Stomach (tissue), 8 donors: ENCODE measurements at regions not wholly inside any gene's neighbourhood (a gene's known extent, or its start where the extent isn't known, plus 50 kb on each side); places are given as distances from the start of the nearest gene placed in this dataset.

Experiments
- DNase-seq, 2 donors: peaks; one replicate each; pipeline versions ENCODE4 v3.0.0 to v3.0.0-alpha.2; 2013 to 2019
- H3K27ac ChIP-seq, 5 donors: fragments of 200-600 bp in 4 of 5; sonication (generic) in 4 of 5; one replicate each; pipeline ENCODE4 v1.5.1; 2013 to 2019; ENCODE audit warnings: mild to moderate bottlenecking in 1 of 5, moderate library complexity in 1 of 5
- H3K27me3 ChIP-seq, 3 donors: fragments of 200-600 bp; sonication (generic); one replicate each; pipeline ENCODE4 v1.5.1; 2017 to 2019; ENCODE audit warnings: mixed run types in 1 of 3
- H3K36me3 ChIP-seq, 4 donors: fragments of 200-600 bp; sonication (generic); 1 replicate in 3 of 4; 2 replicates in 1 of 4; pipeline ENCODE4 v1.5.1; 2016 to 2019
- H3K4me1 ChIP-seq, 4 donors: fragments of 200-600 bp; sonication (generic); one replicate each; pipeline ENCODE4 v1.5.1; 2016 to 2019
- H3K4me3 ChIP-seq, 4 donors: fragments of 200-600 bp; sonication (generic) in 3 of 4; one replicate each; pipeline ENCODE4 v1.5.1; 2016 to 2019; ENCODE audit warnings: mild to moderate bottlenecking in 1 of 4
- H3K9me3 ChIP-seq, 4 donors: fragments of 200-600 bp; sonication (generic); one replicate each; pipeline ENCODE4 v1.5.1; 2016 to 2019
- EP300 ChIP-seq: sonication (generic); formaldehyde crosslinking; IDR thresholded peaks from one replicate; pipeline ENCODE4 v1.6.1; 2017; ENCODE audit warnings: antibody characterized with exemption
- POLR2A ChIP-seq, 4 donors: fragments of 450-650 bp; IDR thresholded peaks; one replicate each; pipeline ENCODE4 v1.6.1; 2016; ENCODE audit warnings: antibody characterized with exemption in 4 of 4, control low read depth in 2 of 4, mild to moderate bottlenecking in 1 of 4, moderate library complexity in 1 of 4
- POLR2AphosphoS5 ChIP-seq, 3 donors: sonication (generic); formaldehyde crosslinking; IDR thresholded peaks; one replicate each; pipeline ENCODE4 v1.6.1; 2016; ENCODE audit warnings: antibody characterized with exemption in 3 of 3
- WGBS, 5 donors: extraction: QIAGEN DNeasy Blood & Tissue Kit in 3 of 5; methylation state at CpG; one replicate each; pipeline versions ENCODE4 v1.1.5 to v1.1.7; 2013 to 2018; 5-methylcytosine and 5-hydroxymethylcytosine counted together
- intact Hi-C: fragments of 100-400 bp; cut with DNase I; formaldehyde crosslinking; loops from one replicate; pipeline ENCODE4 v1.15.1; 2023; ENCODE audit warnings: low total_unique reads
- TF ChIP-seq, protein P1 (sequence below), 7 experiments: fragments of 450-650 bp in 4 of 7; fragments of 200-600 bp in 3 of 7; sonication (generic) in 3 of 7; IDR thresholded peaks; one replicate each; pipeline ENCODE4 v1.5.1; 2016 to 2019; ENCODE audit warnings: antibody characterized with exemption in 7 of 7, control low read depth in 2 of 7, mild to moderate bottlenecking in 1 of 7
- donor health status: healthy with polysubstance abuse.
- donor health status: Bipolar disorder and iron deficiency.
- donor health status: healthy.

DNA sequence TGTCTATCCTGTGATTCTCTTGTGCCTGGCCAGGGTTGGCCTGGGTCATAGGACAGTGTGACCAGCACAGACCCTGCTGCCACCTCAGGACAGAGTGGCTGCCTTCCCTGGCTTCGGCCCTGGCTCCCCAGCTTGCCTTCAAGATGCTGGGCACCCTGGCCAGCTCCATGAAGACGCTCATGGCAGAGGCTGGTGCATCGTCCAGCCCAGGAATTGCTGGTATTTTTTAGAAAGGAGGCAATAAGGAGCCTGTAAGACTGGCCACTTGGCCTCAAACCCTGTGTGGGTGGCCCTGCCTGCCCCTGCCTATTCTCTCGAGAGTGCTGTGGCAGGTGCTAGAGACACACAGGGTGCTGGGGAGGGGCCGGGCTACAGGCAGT is 70.4 kb upstream of the ACTRT2 start:
- Histone ChIP-seq H3K9me3 (peaks cover 0 to 31% (median 22%) of the 10 kb centered on the region in 4 donors), H3K27ac (no peak overlapping the region), H3K27me3 (peaks cover 0 to 44% (median 4%) of the 10 kb centered on the region in 3 donors), H3K4me1 (no peaks in the 10 kb centered on the region), H3K36me3 (no peaks in the 10 kb centered on the region), H3K4me3 (no peak overlapping the region)
- no peak for DNase-seq
- no peak for TF ChIP-seq POLR2AphosphoS5 (IDR thresholded peaks at IDR 0.05)
- TF ChIP-seq POLR2A (IDR thresholded peaks at IDR 0.05): no peak
- 59 to 93% (median 84%) methylated on average over 2 to 5 of the region's 5 CpGs for whole genome bisulfite sequencing, 5 donors
- intact Hi-C loops: no loop called here

DNA sequence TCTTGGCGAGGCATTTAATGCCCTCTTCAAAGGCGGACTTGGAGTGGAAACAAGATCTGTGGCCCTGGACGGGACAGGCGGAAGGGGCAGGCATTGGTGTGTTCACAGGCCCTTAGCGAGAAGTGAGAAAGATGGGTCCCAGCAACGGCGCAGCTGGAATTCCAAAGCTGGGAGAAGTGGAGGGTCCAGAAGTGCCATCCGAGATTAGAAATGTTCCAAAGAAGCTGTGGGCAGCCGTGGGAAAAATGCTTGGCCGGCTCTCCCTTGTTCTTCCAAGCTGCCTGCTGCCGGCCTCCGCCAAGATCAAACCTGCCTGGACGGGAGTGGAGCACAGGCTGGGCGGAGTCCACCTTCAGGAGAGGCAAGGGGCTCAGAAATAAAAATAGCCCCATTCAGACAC is 69.4 kb upstream of the ACTRT2 start:
- TF ChIP-seq POLR2AphosphoS5 (IDR thresholded peaks at IDR 0.05): no peak
- TF ChIP-seq EP300: no peak
- TF ChIP-seq, protein P1, sequence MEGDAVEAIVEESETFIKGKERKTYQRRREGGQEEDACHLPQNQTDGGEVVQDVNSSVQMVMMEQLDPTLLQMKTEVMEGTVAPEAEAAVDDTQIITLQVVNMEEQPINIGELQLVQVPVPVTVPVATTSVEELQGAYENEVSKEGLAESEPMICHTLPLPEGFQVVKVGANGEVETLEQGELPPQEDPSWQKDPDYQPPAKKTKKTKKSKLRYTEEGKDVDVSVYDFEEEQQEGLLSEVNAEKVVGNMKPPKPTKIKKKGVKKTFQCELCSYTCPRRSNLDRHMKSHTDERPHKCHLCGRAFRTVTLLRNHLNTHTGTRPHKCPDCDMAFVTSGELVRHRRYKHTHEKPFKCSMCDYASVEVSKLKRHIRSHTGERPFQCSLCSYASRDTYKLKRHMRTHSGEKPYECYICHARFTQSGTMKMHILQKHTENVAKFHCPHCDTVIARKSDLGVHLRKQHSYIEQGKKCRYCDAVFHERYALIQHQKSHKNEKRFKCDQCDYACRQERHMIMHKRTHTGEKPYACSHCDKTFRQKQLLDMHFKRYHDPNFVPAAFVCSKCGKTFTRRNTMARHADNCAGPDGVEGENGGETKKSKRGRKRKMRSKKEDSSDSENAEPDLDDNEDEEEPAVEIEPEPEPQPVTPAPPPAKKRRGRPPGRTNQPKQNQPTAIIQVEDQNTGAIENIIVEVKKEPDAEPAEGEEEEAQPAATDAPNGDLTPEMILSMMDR (IDR thresholded peaks at IDR 0.05): no peak
- no peak for TF ChIP-seq POLR2A (IDR thresholded peaks at IDR 0.05)
- H3K27ac ChIP-seq: no peak overlapping the region
- peaks cover 0 to 35% (median 4%) of the 10 kb centered on the region in 3 donors for H3K27me3 ChIP-seq
- no peak overlapping the region for H3K4me3 ChIP-seq
- no peaks in the 10 kb centered on the region for H3K36me3 ChIP-seq
- peaks cover 0 to 37% (median 28%) of the 10 kb centered on the region in 4 donors for H3K9me3 ChIP-seq
- H3K4me1 ChIP-seq: no peaks in the 10 kb centered on the region
- WGBS, 5 donors: 73 to 80% (median 75%) methylated on average over 14 of the region's 14 CpGs
- no peak for DNase-seq
- intact Hi-C loops: no loop called here

GRCh38 chr1:2952371-2952770 is 68.9 kb upstream of the ACTRT2 start:
- TF ChIP-seq POLR2AphosphoS5 (IDR thresholded peaks at IDR 0.05): no peak
- TF ChIP-seq, protein P1 (IDR thresholded peaks at IDR 0.05): no peak
- no peak for TF ChIP-seq POLR2A (IDR thresholded peaks at IDR 0.05)
- no peak for TF ChIP-seq EP300
- H3K27ac ChIP-seq: no peak overlapping the region
- H3K36me3 ChIP-seq: no peaks in the 10 kb centered on the region
- H3K27me3 ChIP-seq: peaks cover 0 to 29% (median 4%) of the 10 kb centered on the region in 3 donors
- no peak overlapping the region for H3K4me3 ChIP-seq
- no peaks in the 10 kb centered on the region for H3K4me1 ChIP-seq
- DNase-seq: no peak
- WGBS, 5 donors: 69 to 86% (median 73%) methylated on average over 9 of the region's 9 CpGs
- intact Hi-C loops: no loop called here
- peaks cover 0 to 38% (median 29%) of the 10 kb centered on the region in 4 donors for H3K9me3 ChIP-seq

- H3K27me3 ChIP-seq: peaks cover 0 to 25% (median 3%) of the 10 kb centered on the region in 3 donors
- no peak for DNase-seq
- 84 to 95% (median 92%) methylated on average over 6 to 7 of the region's 7 CpGs for WGBS, 5 donors
Observed at GRCh38 chr1:2952992-2953391, 68.3 kb upstream of the ACTRT2 start.

More at GRCh38 chr1:2952992-2953391, 68.3 kb upstream of the ACTRT2 start:
- Histone ChIP-seq H3K27ac (no peak overlapping the region), H3K36me3 (no peaks in the 10 kb centered on the region), H3K9me3 (peaks cover 0 to 43% (median 34%) of the 10 kb centered on the region in 4 donors), H3K4me1 (no peaks in the 10 kb centered on the region), H3K4me3 (no peak overlapping the region)
- TF ChIP-seq POLR2A (IDR thresholded peaks at IDR 0.05): no peak
- TF ChIP-seq, protein P1 (IDR thresholded peaks at IDR 0.05): no peak
- no peak for TF ChIP-seq POLR2AphosphoS5 (IDR thresholded peaks at IDR 0.05)
- intact Hi-C loops: no loop called here
